Smooth muscle cell (in vitro differentiated cells): ENCODE measurements at regions not wholly inside any gene's neighbourhood (a gene's known extent, or its start where the extent isn't known, plus 50 kb on each side); places are given as distances from the start of the nearest gene placed in this dataset.

ENCODE experiments used
- DNase-seq: peaks from one replicate; lab custom pipeline; 2025; ENCODE audit not compliant: unreplicated experiment; lab: John Stamatoyannopoulos, UW
- H2AFZ ChIP-seq: fragments of 200-600 bp; sonication (generic); 2 replicates; pipeline ENCODE4 v1.6.0; 2016; ENCODE audit warnings: antibody characterized with exemption, low read depth, mild to moderate bottlenecking
- H3F3A ChIP-seq: fragments of 200-600 bp; sonication (generic); 2 replicates; pipeline ENCODE4 v1.6.0; 2017; ENCODE audit warnings: antibody characterized with exemption, low read depth
- H3K27ac ChIP-seq: fragments of 200-600 bp; sonication (generic); 2 replicates; pipeline ENCODE4 v1.5.1; 2016; ENCODE audit warnings: low read depth, mild to moderate bottlenecking
- H3K27me3 ChIP-seq: fragments of 200-600 bp; sonication (generic); 2 replicates; pipeline ENCODE4 v1.6.1; 2016; ENCODE audit warnings: low read depth, mild to moderate bottlenecking
- H3K36me3 ChIP-seq: fragments of 200-600 bp; sonication (generic); 2 replicates; pipeline ENCODE4 v1.5.1; 2016; ENCODE audit warnings: low read depth
- H3K4me1 ChIP-seq: fragments of 200-600 bp; sonication (generic); 2 replicates; pipeline ENCODE4 v1.5.1; 2016; ENCODE audit warnings: low read depth
- H3K4me2 ChIP-seq: fragments of 200-600 bp; sonication (generic); 2 replicates; pipeline ENCODE4 v1.6.0; 2016; ENCODE audit warnings: mild to moderate bottlenecking
- H3K4me3 ChIP-seq: fragments of 200-600 bp; sonication (generic); 2 replicates; pipeline ENCODE4 v1.5.1; 2016; ENCODE audit warnings: mild to moderate bottlenecking
- H3K79me2 ChIP-seq: fragments of 200-600 bp; sonication (generic); 2 replicates; pipeline ENCODE4 v1.6.0; 2016; ENCODE audit warnings: low read depth, mild to moderate bottlenecking
- H3K9ac ChIP-seq: fragments of 200-600 bp; sonication (generic); 2 replicates; pipeline ENCODE4 v1.6.0; 2016; ENCODE audit warnings: low read depth
- H3K9me3 ChIP-seq: fragments of 200-600 bp; sonication (generic); replicated peaks from 2 replicates; pipeline ENCODE4 v1.5.1; 2016; ENCODE audit warnings: low read depth
- H4K20me1 ChIP-seq: fragments of 200-600 bp; sonication (generic); 2 replicates; pipeline ENCODE4 v1.6.0; 2016; ENCODE audit warnings: low read depth
- WGBS: methylation state at CpG from one replicate; pipeline ENCODE4 v1.1.7; 2016; ENCODE audit warnings: low lambda C conversion rate; 5-methylcytosine and 5-hydroxymethylcytosine counted together
- TF ChIP-seq, protein P1 (sequence below): fragments of 200-600 bp; sonication (generic); IDR thresholded peaks from 2 replicates; pipeline ENCODE4 v1.5.1; 2017; ENCODE audit warnings: borderline replicate concordance, mild to moderate bottlenecking, antibody characterized with exemption; ENCODE audit not compliant: insufficient read depth, poor library complexity, severe bottlenecking

DNA sequence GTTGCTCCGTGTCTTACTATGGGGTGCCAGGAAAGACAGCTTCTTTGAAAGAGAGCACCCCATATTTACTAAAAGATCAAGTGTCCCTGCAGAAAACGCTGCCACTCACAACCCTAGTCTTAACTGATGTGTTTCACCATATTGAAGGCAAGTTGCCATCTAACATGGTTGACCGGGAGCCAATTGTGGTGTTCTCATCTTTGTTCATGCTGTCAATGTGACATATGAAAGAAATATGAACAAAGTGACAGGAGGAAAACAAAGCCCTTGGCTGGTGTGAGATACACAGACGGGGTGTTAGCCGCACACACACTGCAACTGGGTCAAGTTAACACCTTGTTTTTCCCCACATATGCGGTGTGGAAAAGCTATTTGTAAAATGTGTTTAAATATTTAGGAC is 122.3 kb upstream of the NEBL start:
- Histone ChIP-seq H3K27me3 (no peaks in the 10 kb centered on the region), H3F3A (no peaks in the 10 kb centered on the region), H3K79me2 (no peaks in the 10 kb centered on the region), H2AFZ (no peak overlapping the region), H3K27ac (no peak overlapping the region), H3K9me3 (no peaks in the 10 kb centered on the region), H4K20me1 (no peaks in the 10 kb centered on the region), H3K4me1 (peaks cover 6% of the 10 kb centered on the region), H3K36me3 (no peaks in the 10 kb centered on the region), H3K4me3 (no peak overlapping the region), H3K9ac (no peak overlapping the region), H3K4me2 (no peak overlapping the region)
- TF ChIP-seq, protein P1, sequence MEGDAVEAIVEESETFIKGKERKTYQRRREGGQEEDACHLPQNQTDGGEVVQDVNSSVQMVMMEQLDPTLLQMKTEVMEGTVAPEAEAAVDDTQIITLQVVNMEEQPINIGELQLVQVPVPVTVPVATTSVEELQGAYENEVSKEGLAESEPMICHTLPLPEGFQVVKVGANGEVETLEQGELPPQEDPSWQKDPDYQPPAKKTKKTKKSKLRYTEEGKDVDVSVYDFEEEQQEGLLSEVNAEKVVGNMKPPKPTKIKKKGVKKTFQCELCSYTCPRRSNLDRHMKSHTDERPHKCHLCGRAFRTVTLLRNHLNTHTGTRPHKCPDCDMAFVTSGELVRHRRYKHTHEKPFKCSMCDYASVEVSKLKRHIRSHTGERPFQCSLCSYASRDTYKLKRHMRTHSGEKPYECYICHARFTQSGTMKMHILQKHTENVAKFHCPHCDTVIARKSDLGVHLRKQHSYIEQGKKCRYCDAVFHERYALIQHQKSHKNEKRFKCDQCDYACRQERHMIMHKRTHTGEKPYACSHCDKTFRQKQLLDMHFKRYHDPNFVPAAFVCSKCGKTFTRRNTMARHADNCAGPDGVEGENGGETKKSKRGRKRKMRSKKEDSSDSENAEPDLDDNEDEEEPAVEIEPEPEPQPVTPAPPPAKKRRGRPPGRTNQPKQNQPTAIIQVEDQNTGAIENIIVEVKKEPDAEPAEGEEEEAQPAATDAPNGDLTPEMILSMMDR: no peak
- DNase-seq: no peak
- 95% methylated on average over 6 of the region's 6 CpGs for WGBS

DNA sequence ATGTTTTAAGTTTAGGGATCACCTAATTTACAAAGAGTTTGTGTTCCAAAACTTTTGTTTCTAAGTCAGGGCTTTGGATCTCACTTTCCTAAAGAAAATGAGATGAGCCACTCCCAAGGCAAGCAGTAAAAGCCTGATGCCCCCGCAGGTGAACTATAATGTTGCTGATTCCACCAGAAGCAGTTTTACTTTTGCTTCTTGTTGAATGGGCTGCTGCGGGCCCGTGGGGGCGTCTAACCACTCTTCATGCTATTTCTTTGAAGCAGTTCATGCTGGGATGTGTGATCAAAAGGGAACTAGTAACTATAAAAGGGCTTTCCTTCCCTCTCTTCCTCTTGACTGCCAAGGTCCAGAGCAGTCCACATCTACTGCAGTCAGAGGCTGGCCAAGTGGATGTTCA is 118.7 kb upstream of the NEBL start:
- TF ChIP-seq, protein P1: no peak

DNA sequence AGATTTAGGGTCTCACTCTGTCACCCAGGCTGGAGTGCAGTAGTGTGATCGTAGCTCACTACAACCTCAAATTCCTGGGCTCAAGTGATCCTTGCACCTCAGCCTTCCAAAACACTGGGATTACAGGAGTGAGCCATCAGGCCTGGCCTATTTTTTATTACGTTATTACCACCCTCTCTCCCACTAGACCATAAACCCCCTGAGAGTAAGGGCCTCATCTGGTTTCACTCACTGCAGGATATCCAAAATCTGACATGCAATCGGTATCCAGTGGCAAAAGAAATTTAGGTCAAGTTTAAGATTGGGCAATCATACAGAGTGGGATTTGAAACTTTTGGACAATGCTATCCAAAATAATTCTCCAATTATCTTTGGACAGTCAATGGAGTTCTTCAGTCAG is 117.0 kb upstream of the NEBL start:
- H3K9me3 ChIP-seq: no peaks in the 10 kb centered on the region
- H2AFZ ChIP-seq: no peak overlapping the region
- 89% methylated on average over 3 of the region's 3 CpGs for WGBS
- H3K4me2 ChIP-seq: no peak overlapping the region
- H3F3A ChIP-seq: no peaks in the 10 kb centered on the region
- no peak overlapping the region for H3K4me3 ChIP-seq
- no peaks in the 10 kb centered on the region for H3K36me3 ChIP-seq
- no peaks in the 10 kb centered on the region for H3K79me2 ChIP-seq
- no peak overlapping the region for H3K9ac ChIP-seq
- TF ChIP-seq, protein P1: no peak
- H3K27ac ChIP-seq: no peak overlapping the region
- no peak for DNase-seq
- no peaks in the 10 kb centered on the region for H3K4me1 ChIP-seq
- H4K20me1 ChIP-seq: no peaks in the 10 kb centered on the region
- H3K27me3 ChIP-seq: no peaks in the 10 kb centered on the region

More for the DNA sequence above, 118.7 kb upstream of the NEBL start:
- no peak for DNase-seq
- Histone ChIP-seq H3K36me3 (no peaks in the 10 kb centered on the region), H3K27me3 (no peaks in the 10 kb centered on the region), H3F3A (no peaks in the 10 kb centered on the region), H3K27ac (no peak overlapping the region), H3K4me3 (no peak overlapping the region), H3K9ac (no peak overlapping the region), H3K4me1 (no peaks in the 10 kb centered on the region), H3K4me2 (no peak overlapping the region), H3K79me2 (no peaks in the 10 kb centered on the region), H4K20me1 (no peaks in the 10 kb centered on the region), H2AFZ (no peak overlapping the region), H3K9me3 (no peaks in the 10 kb centered on the region)
- WGBS: 93% methylated on average over 4 of the region's 4 CpGs

DNA sequence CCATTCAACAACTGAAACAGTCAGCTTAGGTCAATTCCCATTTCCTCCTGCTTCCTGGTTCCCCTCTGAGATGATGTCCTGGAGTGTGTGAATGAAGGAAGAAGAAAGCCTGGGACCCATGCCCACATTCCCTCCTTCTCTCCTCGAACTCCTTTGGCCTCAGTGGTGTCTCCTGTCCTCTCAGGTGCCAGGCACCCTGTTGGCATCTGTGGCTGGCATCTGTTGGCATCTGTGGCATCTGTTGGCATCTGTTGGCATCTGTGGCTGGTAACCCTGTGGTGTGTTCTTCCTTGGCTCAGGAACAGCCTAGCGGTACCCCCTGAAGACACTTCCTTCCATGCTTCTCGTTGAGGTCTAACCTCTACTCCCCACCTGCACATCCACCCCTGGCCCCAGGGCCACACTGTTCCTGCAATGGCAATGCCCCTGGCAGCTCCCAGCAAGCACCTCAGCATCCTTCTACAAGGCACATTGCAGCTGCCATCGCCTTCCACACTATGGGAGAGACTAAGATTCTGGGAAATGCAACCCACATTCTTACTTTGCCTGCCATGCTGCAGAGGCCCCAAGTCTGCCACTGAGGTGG is 114.4 kb upstream of the NEBL start:
- H3K4me2 ChIP-seq: no peak overlapping the region
- H3K27ac ChIP-seq: no peak overlapping the region
- no peaks in the 10 kb centered on the region for H3K36me3 ChIP-seq
- no peak overlapping the region for H3K4me3 ChIP-seq
- TF ChIP-seq, protein P1: no peak
- no peak overlapping the region for H3K9ac ChIP-seq
- H3K9me3 ChIP-seq: no peaks in the 10 kb centered on the region
- no peaks in the 10 kb centered on the region for H3K4me1 ChIP-seq
- H3F3A ChIP-seq: no peaks in the 10 kb centered on the region
- H4K20me1 ChIP-seq: no peaks in the 10 kb centered on the region
- 95% methylated on average over 4 of the region's 4 CpGs for WGBS
- H3K27me3 ChIP-seq: no peaks in the 10 kb centered on the region
- H3K79me2 ChIP-seq: no peaks in the 10 kb centered on the region
- DNase-seq: no peak
- no peak overlapping the region for H2AFZ ChIP-seq
